Tongue (tissue), 1 donor: ENCODE measurements at regions not wholly inside any gene's neighbourhood (a gene's known extent, or its start where the extent isn't known, plus 50 kb on each side); places are given as distances from the start of the nearest gene placed in this dataset. TPM values are rescaled to one million over a fixed set of nuclear protein-coding genes. Genes with fewer than 3 reads are reported as not detected.

Experiments used
- small RNA-seq: library from RNA; depleted of rRNA; stranded (forward); fragments of <200 nt; gene quantifications from one replicate; pipeline ENCODE3, GENCODE V24; 2014; ENCODE audit warnings: low replicate concordance

Small RNA genes lying in the stretch of these regions (small RNA-seq; reads per million reads assigned to genes)
- gene MIR325: not detected
- gene RNA5SP509: not detected
